ENCODE measurements at regions not wholly inside any gene's neighbourhood (a gene's known extent, or its start where the extent isn't known, plus 50 kb on each side); places are given as distances from the start of the nearest gene placed in this dataset.
A peak's percentile ranks its signal among the peaks of the same experiment; 100 is the strongest.
"Not testable (repeated sequence)": the region's sequence is repeated elsewhere in the genome, so short reads cannot be mapped to it uniquely, and the experiment has no call there.

GRCh38 chr18:75697493-75697892 is 270.0 kb upstream of the SMIM21 start:
- FAIRE-seq, result no peak

DNA sequence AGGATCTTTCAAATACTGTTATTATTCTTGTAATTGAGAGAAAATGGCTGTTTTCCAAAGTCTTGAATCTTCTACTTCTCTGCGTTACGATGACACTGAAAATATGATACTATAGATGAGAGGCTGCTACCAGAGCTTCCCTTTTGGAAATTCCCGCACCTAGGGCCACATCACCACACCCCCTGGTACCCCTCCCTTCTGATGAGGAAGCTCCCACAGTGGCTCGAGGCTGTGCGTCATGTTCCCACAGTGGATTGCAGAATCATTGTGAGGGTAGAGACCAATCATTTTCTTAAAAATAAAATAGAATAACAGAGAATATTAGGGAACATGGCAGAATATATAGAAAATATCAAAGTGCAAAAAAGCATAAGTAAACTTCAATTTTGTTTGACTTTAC is 268.9 kb upstream of the SMIM21 start:
- DNase-seq (ENCODE audit: insufficient read length, low spot score) (no peak), FAIRE-seq (no peak)
- TF ChIP-seq CTCF (IDR thresholded peaks at IDR 0.05; ENCODE audit: insufficient read depth, missing control alignments), result no peak

More at GRCh38 chr18:75697493-75697892, 270.0 kb upstream of the SMIM21 start:
- no peak for DNase-seq (ENCODE audit: insufficient read length, low spot score)
- TF ChIP-seq CTCF (IDR thresholded peaks at IDR 0.05; ENCODE audit: insufficient read depth, missing control alignments), result no peak

GRCh38 chr18:75694292-75694691 is 266.8 kb upstream of the SMIM21 start:
- FAIRE-seq (no peak), DNase-seq (ENCODE audit: insufficient read length, low spot score) (no peak)
- TF ChIP-seq CTCF (IDR thresholded peaks at IDR 0.05; ENCODE audit: insufficient read depth, missing control alignments), result no peak

DNA sequence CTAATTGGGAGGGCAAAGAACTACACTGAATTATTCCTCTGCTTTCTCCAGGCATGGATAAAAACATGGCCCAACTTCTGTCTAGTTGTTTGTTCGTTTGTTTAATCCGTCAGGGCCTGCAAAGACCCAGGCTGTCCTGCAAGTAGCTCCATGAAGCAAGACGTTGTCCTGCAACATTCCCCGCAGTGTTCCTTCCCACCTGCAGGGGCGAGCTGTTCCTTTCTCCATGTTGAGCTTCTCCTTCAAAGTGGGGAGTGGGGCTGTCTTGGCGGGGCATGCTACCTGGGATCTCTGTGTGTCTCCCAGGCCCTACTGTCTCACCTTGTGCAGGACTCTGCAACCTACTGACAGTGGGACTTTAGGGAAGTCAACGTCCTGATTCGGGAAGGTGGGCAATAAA is 264.0 kb upstream of the SMIM21 start:
- DNase-seq (ENCODE audit: insufficient read length, low spot score), result no peak
- FAIRE-seq, result no peak
- TF ChIP-seq CTCF (IDR thresholded peaks at IDR 0.05; ENCODE audit: insufficient read depth, missing control alignments), result no peak

- not testable (repeated sequence) for FAIRE-seq; DNase-seq (ENCODE audit: insufficient read length, low spot score)
These were observed 262.8 kb upstream of the SMIM21 start for GRCh38 chr18:75690283-75690682.

DNA sequence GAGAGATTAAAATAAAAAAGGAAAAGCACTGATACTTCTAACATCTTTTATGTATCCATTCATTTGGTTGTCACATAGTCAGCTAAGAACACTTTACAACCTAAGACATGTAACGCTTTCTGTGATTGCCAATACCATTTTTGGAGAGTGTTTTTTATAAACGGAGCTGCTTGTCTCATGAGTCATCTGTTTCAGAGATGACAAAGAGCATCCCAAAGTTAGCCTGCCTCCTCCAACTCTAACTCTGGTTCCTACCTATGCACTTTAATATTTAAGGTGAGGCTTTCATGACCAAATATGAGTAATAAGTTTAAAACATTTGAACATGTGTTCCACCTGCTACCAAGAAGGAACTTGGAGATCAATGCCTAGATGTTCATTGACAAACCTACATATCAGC is 260.1 kb upstream of the SMIM21 start:
- no peak for TF ChIP-seq CTCF (IDR thresholded peaks at IDR 0.05; ENCODE audit: insufficient read depth, missing control alignments)
- FAIRE-seq (peak; percentile 97), DNase-seq (ENCODE audit: insufficient read length, low spot score) (no peak)

- no peak for TF ChIP-seq CTCF (IDR thresholded peaks at IDR 0.05; ENCODE audit: insufficient read depth, missing control alignments)
- peak; percentile 11 for FAIRE-seq
- peak; percentile 11 for DNase-seq (ENCODE audit: insufficient read length, low spot score)
These were observed 255.9 kb upstream of the SMIM21 start for GRCh38 chr18:75683426-75683825.

- no peak for DNase-seq (ENCODE audit: insufficient read length, low spot score)
- no peak for TF ChIP-seq CTCF (IDR thresholded peaks at IDR 0.05; ENCODE audit: insufficient read depth, missing control alignments)
- FAIRE-seq, result peak; percentile 70
These were observed 254.1 kb upstream of the SMIM21 start for GRCh38 chr18:75681538-75682115.
